NOMO-1 (cell line): ENCODE measurements at regions not wholly inside any gene's neighbourhood (a gene's known extent, or its start where the extent isn't known, plus 50 kb on each side); places are given as distances from the start of the nearest gene placed in this dataset.
"Not testable (repeated sequence)": the region's sequence is repeated elsewhere in the genome, so short reads cannot be mapped to it uniquely, and the experiment has no call there.

Experiments
- DNase-seq, 2 experiments: peaks; one replicate each; lab custom pipeline; 2025; ENCODE audit not compliant: unreplicated experiment in 2 of 2; lab: John Stamatoyannopoulos, UW

- DNase-seq: not testable (repeated sequence)
Measured at GRCh38 chr5:176018598-176018997, 50.5 kb upstream of the THOC3 start.

DNA sequence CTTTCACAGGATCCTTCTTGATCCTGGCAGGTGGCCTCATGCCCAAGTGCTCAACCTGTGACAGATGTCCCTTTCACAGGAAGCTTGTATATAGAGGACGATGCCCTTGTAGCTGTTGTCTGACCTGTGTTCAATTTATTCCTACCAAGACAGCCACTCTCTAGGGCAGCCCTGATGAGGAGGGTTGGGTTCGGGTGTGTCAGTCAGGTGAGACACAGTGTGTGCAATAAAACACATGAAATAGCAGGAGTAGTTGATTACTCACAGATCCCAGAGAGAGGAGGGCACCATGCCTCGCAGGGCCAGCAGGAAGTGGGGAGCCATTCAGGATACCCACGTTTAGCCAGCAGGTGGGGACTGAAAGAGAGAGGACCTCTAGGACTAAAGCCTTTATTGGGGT lies 52.7 kb upstream of the THOC3 start:
- DNase-seq: not testable (repeated sequence)

- DNase-seq: not testable (repeated sequence)
Measured at GRCh38 chr5:176023535-176023934, 55.4 kb upstream of the THOC3 start.

GRCh38 chr5:176029445-176029844 lies 61.3 kb upstream of the THOC3 start:
- DNase-seq: not testable (repeated sequence)

- not testable (repeated sequence) for DNase-seq
Measured at GRCh38 chr5:176030361-176031117, 62.4 kb upstream of the THOC3 start.

DNA sequence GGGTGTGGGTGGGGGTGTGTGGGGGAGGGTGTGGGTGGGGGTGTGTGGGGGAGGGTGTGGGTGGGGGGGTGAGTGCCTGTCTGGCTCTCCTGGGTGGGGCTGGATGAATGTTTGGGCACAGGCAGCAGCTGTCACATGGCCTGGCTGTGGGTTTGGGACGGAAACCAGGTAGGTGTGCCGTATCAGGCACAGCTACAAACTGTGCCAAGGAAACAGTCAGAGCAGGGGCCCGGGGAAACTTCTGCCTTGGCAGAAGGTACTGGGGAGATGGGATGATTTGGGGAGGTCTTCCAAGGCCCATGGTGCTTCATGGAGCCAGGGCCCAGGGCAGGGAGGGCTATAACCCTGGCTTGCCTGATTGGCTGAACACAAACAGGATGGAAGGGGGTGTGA lies 63.0 kb upstream of the THOC3 start:
- DNase-seq: not testable (repeated sequence)

DNA sequence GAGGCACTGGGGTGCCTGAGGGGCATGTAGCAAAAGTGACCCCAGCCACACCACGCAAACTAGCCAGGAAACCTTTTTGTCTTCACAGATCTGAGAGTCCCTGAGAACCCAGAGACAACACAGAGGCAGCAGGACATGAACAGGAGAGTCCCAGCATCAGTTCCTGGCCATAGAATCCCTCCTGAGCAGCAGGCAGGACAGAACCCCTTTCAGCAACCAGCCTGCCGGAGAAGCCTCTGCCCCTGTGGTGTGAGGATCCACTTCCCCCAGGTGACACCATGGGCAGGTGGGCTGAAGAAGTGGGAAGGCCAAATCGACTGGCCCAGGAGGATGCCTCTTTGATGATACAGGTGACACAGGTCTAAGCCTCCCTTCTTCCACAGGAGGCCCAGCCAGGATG lies 65.1 kb upstream of the THOC3 start:
- not testable (repeated sequence) for DNase-seq

- DNase-seq: not testable (repeated sequence)
Measured at GRCh38 chr5:176034407-176035200, 66.5 kb upstream of the THOC3 start.

- DNase-seq: not testable (repeated sequence)
Measured at GRCh38 chr5:176035201-176035530, 67.1 kb upstream of the THOC3 start.

GRCh38 chr5:176035816-176036308 lies 67.7 kb upstream of the THOC3 start:
- DNase-seq: not testable (repeated sequence)

DNA sequence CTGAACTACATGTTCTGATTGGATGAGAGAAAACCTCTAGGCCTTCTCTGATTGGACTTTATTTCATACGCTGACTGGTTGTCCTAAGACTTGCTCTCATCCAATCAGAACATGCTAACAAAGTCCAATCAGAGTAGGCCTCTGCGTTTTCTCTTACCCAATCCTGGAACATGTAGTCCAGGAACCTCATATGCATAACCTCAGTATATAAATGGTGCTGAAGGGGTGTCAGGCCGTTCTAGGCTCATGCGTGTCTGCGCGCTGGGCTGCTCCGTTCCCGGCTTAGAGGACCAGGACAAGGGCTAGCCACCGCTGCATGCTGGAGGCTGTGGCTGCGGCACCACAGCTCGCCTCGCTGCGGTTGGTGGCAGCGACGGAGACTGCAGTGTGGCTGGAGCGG lies 68.3 kb upstream of the THOC3 start:
- not testable (repeated sequence) for DNase-seq

- DNase-seq: not testable (repeated sequence)
Measured at GRCh38 chr5:176037190-176037589, 69.1 kb upstream of the THOC3 start.

- DNase-seq: not testable (repeated sequence)
Measured at GRCh38 chr5:176040105-176040801, 72.1 kb upstream of the THOC3 start.

GRCh38 chr5:176041248-176041994 lies 73.3 kb upstream of the THOC3 start:
- DNase-seq: not testable (repeated sequence)

- not testable (repeated sequence) for DNase-seq
Measured at GRCh38 chr5:176042020-176042658, 74.0 kb upstream of the THOC3 start.

GRCh38 chr5:176043252-176043829 lies 75.2 kb upstream of the THOC3 start:
- DNase-seq: not testable (repeated sequence)

- not testable (repeated sequence) for DNase-seq
Measured at GRCh38 chr5:176043986-176044385, 75.9 kb upstream of the THOC3 start.

DNA sequence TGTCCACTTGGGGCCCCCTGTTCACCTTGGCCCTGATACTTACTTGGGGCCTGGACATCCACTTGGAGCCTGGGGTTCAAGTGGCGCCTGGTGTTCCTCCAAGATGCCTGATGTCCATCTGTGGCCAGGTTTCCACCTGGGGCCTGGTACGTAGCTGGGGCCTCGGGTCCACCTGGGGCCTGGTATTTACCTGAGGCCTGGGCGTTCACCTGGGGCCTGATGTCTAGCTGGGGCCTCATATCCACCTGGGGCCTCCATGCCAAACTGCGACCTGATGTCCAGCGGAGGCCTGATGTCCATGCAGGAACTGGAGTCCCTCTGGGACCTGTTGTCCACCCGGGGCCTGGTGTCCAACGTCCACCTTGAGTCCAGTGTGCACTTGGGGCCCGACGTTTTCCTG lies 76.3 kb upstream of the THOC3 start:
- DNase-seq: not testable (repeated sequence)

DNA sequence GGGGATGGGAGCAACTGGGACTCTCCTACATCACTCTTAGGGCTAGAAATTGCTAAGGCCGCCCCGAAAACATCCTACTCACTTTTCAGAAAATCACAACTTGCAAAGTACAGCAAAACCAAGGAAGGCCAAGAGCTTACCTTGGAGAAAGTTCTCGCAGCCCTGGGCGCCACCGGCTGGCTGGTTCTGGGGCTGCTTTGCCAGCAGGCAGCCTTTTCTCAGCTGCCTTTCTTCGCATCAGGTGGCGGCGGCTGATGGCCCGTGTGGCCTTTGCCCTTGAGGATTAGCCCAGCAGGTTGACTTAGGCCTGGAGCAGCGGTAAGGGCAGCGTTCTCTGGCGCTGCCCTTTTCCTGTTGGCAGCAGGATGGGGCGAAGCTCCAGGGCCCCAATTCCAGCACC lies 77.3 kb upstream of the THOC3 start:
- not testable (repeated sequence) for DNase-seq

GRCh38 chr5:176048671-176049070 lies 80.6 kb upstream of the THOC3 start:
- DNase-seq: not testable (repeated sequence)
